HG02623 (cell line): ENCODE measurements at regions not wholly inside any gene's neighbourhood (a gene's known extent, or its start where the extent isn't known, plus 50 kb on each side); places are given as distances from the start of the nearest gene placed in this dataset.
"Not testable (repeated sequence)": the region's sequence is repeated elsewhere in the genome, so short reads cannot be mapped to it uniquely, and the experiment has no call there.

Experiments
- ATAC-seq: cut with Tn5 transposase; IDR thresholded peaks from one replicate; pipeline ENCODE4 v1.9.1; 2021; ENCODE audit warnings: moderate library complexity; ENCODE audit not compliant: unreplicated experiment

DNA sequence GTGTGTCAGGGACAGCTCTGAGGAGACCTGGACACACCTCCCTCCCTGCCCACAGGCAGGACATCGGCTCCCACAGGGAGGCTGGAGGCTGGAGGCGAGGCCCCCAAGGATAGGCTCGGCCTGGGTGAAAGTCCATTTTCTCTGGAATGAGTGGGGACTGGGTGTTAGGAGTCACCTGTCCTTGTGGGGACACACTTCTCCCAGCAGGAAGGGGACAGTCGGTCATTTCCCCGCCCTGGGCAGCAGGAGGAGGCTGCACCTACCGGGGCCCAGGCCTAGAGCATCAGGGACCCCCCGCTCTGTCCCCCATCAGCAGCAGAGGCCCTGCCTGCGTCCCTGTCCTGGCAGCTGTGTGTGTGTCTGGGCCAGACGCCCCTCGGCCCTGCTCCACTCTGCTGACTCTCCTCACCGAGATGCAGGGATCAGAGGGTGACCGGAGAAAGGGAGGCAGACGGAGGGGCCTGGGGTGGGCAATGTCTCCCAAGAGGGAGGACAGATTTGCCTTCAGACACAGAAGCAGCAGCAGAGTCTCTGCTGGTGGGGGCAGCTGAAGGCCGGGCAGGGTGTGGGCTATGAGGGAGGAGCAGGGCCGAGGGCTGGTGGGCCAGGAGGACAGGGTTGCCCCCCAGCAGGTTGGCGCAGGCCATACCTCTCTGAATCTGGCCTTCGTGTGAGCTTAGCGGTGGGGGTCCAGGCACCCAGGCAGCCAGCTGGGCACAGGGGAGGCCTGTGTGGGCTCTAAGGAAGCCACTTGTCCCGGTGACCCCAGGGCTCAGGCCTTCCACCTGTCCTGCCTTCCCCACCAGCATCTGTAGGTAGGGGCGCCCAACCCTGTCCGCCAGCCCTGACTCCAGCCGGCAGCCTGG lies 125.7 kb upstream of the NKX1-1 start:
- no peak for ATAC-seq

GRCh38 chr4:1530356-1530755 lies 124.1 kb upstream of the NKX1-1 start:
- ATAC-seq: no peak

DNA sequence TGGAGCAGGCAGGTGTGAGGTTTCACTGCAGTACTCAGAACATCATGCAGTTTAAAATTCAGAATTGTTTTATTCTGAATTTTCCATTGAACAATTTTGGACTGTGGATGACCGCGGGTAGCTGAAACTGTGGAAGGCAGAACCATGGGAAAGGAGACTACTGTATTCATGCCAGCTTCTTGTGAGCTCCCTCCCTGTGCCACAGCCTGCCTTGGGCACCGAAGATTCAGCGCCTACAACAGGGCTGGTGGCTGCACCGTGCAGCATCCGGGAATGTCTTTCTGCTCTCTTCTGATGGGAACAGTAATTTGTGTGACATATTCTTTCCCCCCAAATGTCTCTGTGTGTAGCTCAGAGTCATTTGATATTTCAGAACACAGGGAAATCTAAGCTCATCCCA lies 118.5 kb upstream of the NKX1-1 start:
- no peak for ATAC-seq

GRCh38 chr4:1523907-1524636 lies 117.8 kb upstream of the NKX1-1 start:
- no peak for ATAC-seq

DNA sequence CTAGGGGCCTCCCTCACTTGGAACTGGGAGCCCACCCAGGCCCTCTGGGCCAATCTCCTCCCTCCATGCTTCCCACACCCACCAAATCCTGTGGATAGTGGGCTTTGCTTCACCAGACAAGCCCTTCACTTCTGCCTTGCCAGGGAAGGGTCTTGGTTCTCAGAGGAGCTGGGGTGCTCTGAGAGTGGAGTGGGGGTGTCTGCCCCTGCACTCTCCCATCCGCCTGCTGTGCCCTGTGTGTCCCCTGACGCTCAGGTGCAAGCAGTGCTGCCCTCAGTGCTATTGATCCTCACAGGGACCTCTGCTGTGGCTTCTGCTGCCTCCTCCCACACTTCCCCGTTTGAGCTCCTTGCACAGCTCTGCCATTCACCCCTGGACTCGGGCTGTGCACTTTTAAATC lies 117.3 kb upstream of the NKX1-1 start:
- ATAC-seq: no peak

GRCh38 chr4:1523033-1523432 lies 116.8 kb upstream of the NKX1-1 start:
- no peak for ATAC-seq

DNA sequence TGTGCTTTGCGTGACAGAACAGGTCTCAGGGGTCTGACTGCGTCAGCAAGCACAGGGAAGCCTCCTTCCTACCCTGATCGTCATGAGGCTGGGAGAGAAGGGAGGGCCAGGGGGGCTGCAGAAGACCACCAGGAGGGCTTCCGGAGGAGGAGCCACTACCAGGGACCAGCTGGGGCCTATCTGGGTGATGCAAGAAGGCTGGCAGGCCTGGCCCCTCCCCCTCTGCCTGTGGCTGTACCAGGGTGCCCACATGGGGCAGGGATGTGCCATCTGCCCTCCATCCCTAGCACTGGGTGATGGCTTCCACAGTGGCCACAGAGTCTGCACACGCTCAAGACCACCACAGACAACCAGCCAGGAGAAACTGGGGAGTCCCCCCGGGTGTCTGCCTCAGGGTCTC lies 116.4 kb upstream of the NKX1-1 start:
- no peak for ATAC-seq

DNA sequence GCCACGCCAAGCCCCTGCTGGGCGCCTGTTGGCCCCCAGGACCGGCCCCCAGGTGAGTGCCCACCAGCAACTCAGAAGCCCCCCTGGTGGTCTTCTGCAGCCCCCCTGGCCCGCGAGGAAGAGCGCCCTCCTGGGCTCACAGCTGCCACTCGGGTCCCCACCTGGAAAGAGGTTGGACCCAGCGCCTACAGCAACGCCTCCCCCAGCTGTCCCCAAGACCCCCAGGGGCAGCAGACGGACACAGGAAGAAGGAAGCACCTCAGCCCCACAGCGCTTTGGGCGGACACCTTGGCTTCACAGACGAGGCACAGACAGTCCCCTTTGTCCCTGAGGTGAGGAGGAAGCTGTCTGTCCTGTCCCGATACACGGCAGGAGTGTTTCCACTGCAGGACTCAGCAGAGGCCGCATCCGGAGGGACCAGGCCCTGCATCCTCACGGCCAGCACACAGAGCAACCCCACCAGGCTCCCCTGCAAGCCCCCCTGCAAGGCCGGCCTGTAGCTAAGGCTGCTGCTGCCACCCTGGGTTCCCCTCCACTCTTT lies 115.6 kb upstream of the NKX1-1 start:
- ATAC-seq: no peak

- ATAC-seq: not testable (repeated sequence)
Measured at GRCh38 chr4:1520795-1521576, 114.7 kb upstream of the NKX1-1 start.

- ATAC-seq: no peak
Measured at GRCh38 chr4:1519787-1520661, 113.8 kb upstream of the NKX1-1 start.

DNA sequence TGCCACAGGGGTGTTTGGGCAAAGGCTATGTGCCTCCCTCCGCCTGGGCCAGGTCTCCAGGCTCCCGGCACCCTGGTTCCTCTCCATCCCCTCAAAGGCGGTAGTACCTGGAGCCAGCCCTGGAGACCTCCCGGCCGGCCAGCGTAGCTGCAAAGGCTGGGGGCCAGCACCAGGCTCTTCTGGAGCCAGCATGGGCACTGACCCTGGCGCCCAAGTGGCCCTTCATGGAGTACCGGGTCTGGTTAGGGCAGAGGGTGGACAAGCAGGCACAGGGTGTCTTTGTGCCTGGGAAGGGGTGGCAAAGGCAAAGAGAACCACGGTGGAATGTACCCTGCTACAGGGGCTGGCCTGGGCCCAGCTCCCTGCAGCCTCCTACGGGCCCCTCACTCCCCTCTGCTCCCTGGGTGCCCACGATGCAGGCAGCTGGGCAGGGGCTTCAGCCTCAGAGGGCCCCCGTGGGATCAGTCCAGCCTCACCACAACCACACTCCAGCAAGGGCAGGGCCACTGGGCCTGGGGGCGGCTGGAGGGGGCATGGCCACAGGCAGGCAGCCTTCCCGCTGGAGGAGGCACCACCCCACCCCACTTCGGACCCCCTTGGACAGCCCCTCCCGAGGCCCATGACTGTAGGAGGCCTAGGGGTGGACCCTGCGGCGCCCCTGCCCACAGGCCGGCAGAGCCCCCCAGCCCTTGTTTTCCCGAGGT lies 112.9 kb upstream of the NKX1-1 start:
- ATAC-seq: no peak

DNA sequence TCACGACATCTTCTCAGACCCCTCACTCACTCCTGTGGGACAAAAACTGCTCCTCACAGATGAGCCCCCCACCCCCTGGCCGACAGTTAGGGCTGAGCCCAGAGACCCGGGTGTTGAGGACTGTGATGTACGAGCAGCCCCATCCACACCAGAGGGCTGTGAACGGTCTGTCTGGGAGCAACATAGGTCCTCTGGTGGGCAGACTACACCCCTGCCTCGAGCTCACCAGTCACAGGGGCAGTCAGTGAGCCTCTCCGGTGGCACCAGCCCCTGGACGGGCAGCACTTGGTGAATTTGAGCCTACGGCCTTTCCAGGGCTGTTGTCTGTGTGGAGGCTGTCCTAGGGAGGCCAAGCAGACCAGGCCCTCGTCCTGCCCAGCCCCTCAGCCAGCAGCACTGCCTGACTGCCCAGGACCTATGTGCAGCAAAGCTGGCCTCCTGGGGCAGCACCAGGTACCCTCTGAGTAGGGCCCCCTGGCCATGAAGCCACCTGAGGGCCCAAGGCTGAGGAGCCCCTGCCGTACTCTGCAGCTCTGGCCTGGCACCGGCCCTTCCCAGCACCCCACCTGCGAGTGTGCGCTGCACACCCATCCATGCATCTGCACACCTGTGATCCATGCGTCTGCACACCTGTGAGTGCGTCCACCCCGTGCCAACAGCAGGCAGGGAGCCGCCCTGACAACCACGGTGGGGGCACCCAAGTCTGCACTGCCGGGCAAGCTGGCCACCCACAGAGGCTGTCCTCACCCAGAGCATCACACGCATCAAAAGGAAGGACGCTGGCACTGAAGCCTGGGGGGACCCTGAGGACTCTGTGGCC lies 111.6 kb upstream of the NKX1-1 start:
- ATAC-seq: no peak

- ATAC-seq: no peak
Measured at GRCh38 chr4:1516881-1517480, 110.7 kb upstream of the NKX1-1 start.

DNA sequence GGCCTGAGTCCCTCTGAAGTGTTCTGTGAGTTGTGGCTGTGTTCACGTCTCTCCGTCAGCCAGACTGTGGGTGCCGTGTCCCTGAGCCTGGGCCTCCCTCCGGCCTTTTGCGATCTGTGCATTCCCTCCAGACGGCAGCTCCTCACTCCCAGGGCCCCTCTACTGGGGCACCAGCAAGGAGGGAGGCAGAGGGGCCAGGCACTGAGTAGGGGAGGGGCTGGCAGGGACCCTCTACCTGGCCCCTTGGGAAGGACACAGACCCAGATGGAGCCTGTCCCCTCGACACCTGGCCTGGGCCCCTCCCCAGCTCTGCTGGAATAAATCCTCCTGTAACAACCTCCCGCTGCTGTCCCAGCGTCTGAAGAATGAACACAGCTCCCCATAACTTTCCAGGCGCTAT lies 110.0 kb upstream of the NKX1-1 start:
- no peak for ATAC-seq

DNA sequence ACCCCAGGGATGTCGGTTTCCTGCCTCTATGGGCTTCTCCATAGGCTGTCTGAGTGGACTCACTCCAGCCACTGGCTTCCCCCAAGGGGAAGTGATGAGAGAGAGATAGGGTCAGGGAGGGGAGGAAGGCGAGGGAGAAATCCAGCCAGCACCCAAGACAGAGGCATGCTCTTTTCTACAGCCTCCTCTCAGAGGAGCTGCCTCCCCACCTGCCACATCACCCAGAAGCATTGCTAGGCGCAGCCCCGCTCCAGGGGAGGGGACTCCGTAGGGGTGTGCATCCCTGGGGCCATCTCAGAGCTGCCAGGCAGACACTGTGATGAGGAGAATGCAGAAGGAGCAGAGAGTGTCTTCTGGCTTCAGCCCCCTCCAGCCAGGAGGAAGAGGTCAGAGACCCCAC lies 109.5 kb upstream of the NKX1-1 start:
- no peak for ATAC-seq

GRCh38 chr4:1515156-1515555 lies 108.9 kb upstream of the NKX1-1 start:
- ATAC-seq: no peak

DNA sequence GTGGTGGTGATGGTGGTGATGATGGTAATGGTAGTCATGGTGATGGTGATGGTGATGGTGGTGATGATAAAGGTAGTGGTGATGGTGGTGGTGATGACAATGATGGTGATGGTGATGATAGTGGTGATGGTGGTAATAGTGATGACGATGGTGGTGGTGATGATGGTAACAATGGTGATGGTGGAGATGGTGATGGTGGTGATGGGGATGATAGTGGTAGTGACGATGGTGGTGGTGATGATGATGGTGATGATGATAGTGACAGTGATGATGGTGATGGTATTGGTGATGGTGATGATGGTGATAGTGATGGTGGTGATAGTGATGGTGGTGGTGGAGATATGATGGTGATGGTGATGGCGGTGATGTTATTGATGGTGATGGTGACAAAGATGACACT lies 108.4 kb upstream of the NKX1-1 start:
- no peak for ATAC-seq

- ATAC-seq: no peak
Measured at GRCh38 chr4:1513936-1514483, 107.8 kb upstream of the NKX1-1 start.
